Endothelial cell of umbilical vein (primary cell): ENCODE measurements at regions not wholly inside any gene's neighbourhood (a gene's known extent, or its start where the extent isn't known, plus 50 kb on each side); places are given as distances from the start of the nearest gene placed in this dataset.

Source experiments
- BruUV-seq: library from RNA; stranded (reverse); fragments of 400-500 nt; replicated peaks from 2 replicates; lab custom pipeline; 2021; lab: Mats Ljungman, UMichigan
- CTCF ChIA-PET: fragments of 300-600, 350-600 bp; sonication (Branson Sonifier 250); formaldehyde crosslinking; loops from one replicate; lab custom pipeline; 2021; ENCODE audit warnings: antibody characterized with exemption, inconsistent platforms; lab: Charles Lee
- POLR2A ChIA-PET: fragments of 300-600, 350-600 bp; sonication (Branson Sonifier 250); formaldehyde crosslinking; loops from one replicate; lab custom pipeline; 2021; ENCODE audit warnings: antibody characterized with exemption, inconsistent platforms; lab: Charles Lee
- DNase-seq: peaks from one replicate; pipeline ENCODE4 v3.0.0-alpha.2; 2011; ENCODE audit warnings: low read depth, low spot score
- FAIRE-seq: peaks from 2 replicates; lab custom pipeline; 2011; peaks lifted over from hg19 to GRCh38; lab: Jason Lieb, UNC
- H2AFZ ChIP-seq: 2 replicates; pipeline ENCODE4 v1.6.0; 2012; ENCODE audit warnings: low read depth, low read length, control low read depth, inconsistent platforms
- H3K27ac ChIP-seq: 2 replicates; pipeline ENCODE4 v1.5.1; 2011; ENCODE audit warnings: low read depth, mild to moderate bottlenecking, control low read depth, low read length, moderate library complexity; ENCODE audit not compliant: insufficient read depth
- H3K27me3 ChIP-seq, 2 experiments: 2 replicates each; pipeline versions ENCODE4 v1.6.0 to v1.6.1; 2011; ENCODE audit warnings: low read length in 2 of 2, mixed read lengths in 1 of 2; ENCODE audit not compliant: control insufficient read depth in 2 of 2, insufficient read depth in 2 of 2
- H3K36me3 ChIP-seq, 2 experiments: 2 replicates in 1 of 2; 3 replicates in 1 of 2; pipeline ENCODE4 v1.5.1; 2011; ENCODE audit warnings: low read length in 2 of 2, mild to moderate bottlenecking in 1 of 2, moderate library complexity in 1 of 2; ENCODE audit not compliant: control insufficient read depth in 2 of 2, insufficient read depth in 2 of 2; ENCODE audit errors: extremely low read depth in 1 of 2
- H3K4me1 ChIP-seq: 3 replicates; pipeline ENCODE4 v1.5.1; 2011; ENCODE audit warnings: mild to moderate bottlenecking, low read length; ENCODE audit not compliant: control insufficient read depth, insufficient read depth; ENCODE audit errors: extremely low read depth
- H3K4me2 ChIP-seq: 2 replicates; pipeline ENCODE4 v1.6.1; 2011; ENCODE audit warnings: low read length, control low read depth, mixed read lengths; ENCODE audit not compliant: insufficient read depth
- H3K4me3 ChIP-seq, 3 experiments: fragments of 200-600 bp in 1 of 3; sonication (generic), shearing (Covaris generic) in 1 of 3; replicated peaks in 1 of 3; 2 replicates each; pipeline ENCODE4 v1.5.1; 2011 to 2016; ENCODE audit warnings: control low read depth in 3 of 3, low read length in 3 of 3, mild to moderate bottlenecking in 2 of 3, inconsistent platforms in 1 of 3, low read depth in 1 of 3, moderate library complexity in 1 of 3; ENCODE audit not compliant: insufficient read depth in 1 of 3
- H3K79me2 ChIP-seq: 2 replicates; pipeline ENCODE4 v1.6.0; 2012; ENCODE audit warnings: low read length, inconsistent platforms; ENCODE audit not compliant: control insufficient read depth, insufficient read depth
- H3K9ac ChIP-seq: replicated peaks from 2 replicates; pipeline ENCODE3; 2011; ENCODE audit warnings: low read length, control low read depth; ENCODE audit not compliant: insufficient read depth; ENCODE audit errors: extremely low read depth
- H3K9me1 ChIP-seq: replicated peaks from 3 replicates; pipeline ENCODE4 v1.6.0; 2011; ENCODE audit warnings: mild to moderate bottlenecking, low read length; ENCODE audit not compliant: control insufficient read depth, insufficient read depth; ENCODE audit errors: extremely low read depth
- H3K9me3 ChIP-seq: replicated peaks from 2 replicates; pipeline ENCODE4 v1.5.1; 2012; ENCODE audit warnings: low read length, inconsistent platforms; ENCODE audit not compliant: control insufficient read depth, insufficient read depth
- H4K20me1 ChIP-seq: replicated peaks from 2 replicates; pipeline ENCODE3; 2011; ENCODE audit warnings: mild to moderate bottlenecking, low read length; ENCODE audit not compliant: control insufficient read depth, insufficient read depth; ENCODE audit errors: extremely low read depth
- EZH2 ChIP-seq: IDR thresholded peaks from 2 replicates; pipeline ENCODE4 v1.6.1; 2012; ENCODE audit warnings: borderline replicate concordance, low read depth, mild to moderate bottlenecking, moderate library complexity, low read length, inconsistent platforms; ENCODE audit not compliant: severe bottlenecking
- FOS ChIP-seq: IDR thresholded peaks from 2 replicates; pipeline ENCODE4 v1.6.1; 2011; ENCODE audit warnings: mild to moderate bottlenecking, low read length, moderate library complexity, borderline replicate concordance; ENCODE audit not compliant: insufficient read depth
- GATA2 ChIP-seq: IDR thresholded peaks from 2 replicates; pipeline ENCODE4 v1.7.0; 2011; ENCODE audit warnings: low read depth, mild to moderate bottlenecking, moderate library complexity, mixed read lengths, low read length; ENCODE audit not compliant: insufficient read length, insufficient read depth
- JUN ChIP-seq: IDR thresholded peaks from 2 replicates; pipeline ENCODE4 v1.6.1; 2011; ENCODE audit warnings: borderline replicate concordance, low read depth; ENCODE audit not compliant: insufficient read length, insufficient read depth
- MYC ChIP-seq: IDR thresholded peaks from one replicate; pipeline ENCODE4 v1.6.1; 2011; ENCODE audit warnings: mild to moderate bottlenecking, low read depth, low read length
- POLR2A ChIP-seq: IDR thresholded peaks from 2 replicates; pipeline ENCODE4 v1.6.1; 2012; ENCODE audit warnings: low read depth, mild to moderate bottlenecking, control low read depth, low read length
- POLR2AphosphoS5 ChIP-seq: IDR thresholded peaks from 2 replicates; pipeline ENCODE4 v1.6.1; 2012; ENCODE audit warnings: low read depth, mild to moderate bottlenecking, control low read depth, low read length, moderate library complexity; ENCODE audit not compliant: insufficient read depth
- dilution Hi-C: fragments of 300-500 bp; cut with MboI; formaldehyde crosslinking; loops from one replicate; pipeline ENCODE4 v1.15.0; 2019; ENCODE audit warnings: low sequenced_read_pairs; ENCODE audit not compliant: extremely low pct_ligation_motif_present
- intact Hi-C: fragments of 100-400 bp; cut with micrococcal nuclease; formaldehyde crosslinking; loops from one replicate; pipeline ENCODE4 v1.10.0; 2022
- TF ChIP-seq, protein P1 (sequence below): IDR thresholded peaks from 2 replicates; pipeline ENCODE4 v1.6.1; 2011; ENCODE audit not compliant: insufficient read depth, insufficient read length
- TF ChIP-seq, protein P2 (sequence below), 2 donors: IDR thresholded peaks; 1 replicate in 1 of 2; 2 replicates in 1 of 2; pipeline ENCODE4 v1.5.1; 2011; ENCODE audit warnings: low read length in 2 of 2, mild to moderate bottlenecking in 2 of 2, moderate library complexity in 2 of 2, control low read depth in 1 of 2, inconsistent platforms in 1 of 2, low read depth in 1 of 2; ENCODE audit not compliant: insufficient read depth in 1 of 2; ENCODE audit errors: extremely low read depth in 1 of 2

DNA sequence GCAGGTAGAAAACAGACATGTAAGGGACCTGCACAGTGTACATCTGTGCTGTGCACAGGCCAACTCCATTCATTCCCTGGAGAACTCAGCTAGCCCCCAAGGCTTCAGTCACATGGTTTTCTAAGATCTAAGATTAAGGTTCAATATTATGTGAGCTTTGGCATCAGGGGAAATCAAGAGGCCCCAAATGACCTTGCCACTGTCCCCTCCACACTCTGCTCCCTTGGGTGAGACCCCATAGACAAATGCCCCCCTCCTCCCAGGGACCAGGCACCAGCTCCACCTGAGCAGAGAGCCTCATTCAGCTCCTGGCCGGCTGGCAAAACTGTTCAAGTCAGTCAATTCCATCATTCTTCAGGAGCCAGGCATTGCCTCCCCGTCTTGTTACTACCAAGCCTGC, 93.6 kb upstream of the TMEM18 start:
- H3K4me3 ChIP-seq = no peak overlapping the region
- ChIA-PET CTCF (no interaction called here), POLR2A (no interaction called here)
- no peak overlapping the region for H3K4me2 ChIP-seq
- no peak for DNase-seq
- no peaks in the 10 kb centered on the region for H3K36me3 ChIP-seq
- H3K79me2 ChIP-seq = no peaks in the 10 kb centered on the region
- H3K27ac ChIP-seq = no peak overlapping the region
- H3K4me1 ChIP-seq = no peaks in the 10 kb centered on the region
- H3K9ac ChIP-seq = no peak overlapping the region
- FAIRE-seq = no peak
- H3K27me3 ChIP-seq = no peaks in the 10 kb centered on the region
- intact Hi-C loops (no loop called here), dilution Hi-C loops (no loop called here)
- no peak overlapping the region for H2AFZ ChIP-seq
- H4K20me1 ChIP-seq = no peaks in the 10 kb centered on the region
- BruUV-seq = no TSS peak
- no peaks in the 10 kb centered on the region for H3K9me1 ChIP-seq
- TF ChIP-seq, protein P1, sequence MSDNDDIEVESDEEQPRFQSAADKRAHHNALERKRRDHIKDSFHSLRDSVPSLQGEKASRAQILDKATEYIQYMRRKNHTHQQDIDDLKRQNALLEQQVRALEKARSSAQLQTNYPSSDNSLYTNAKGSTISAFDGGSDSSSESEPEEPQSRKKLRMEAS = no peak
- TF ChIP-seq POLR2AphosphoS5 (no peak), FOS (no peak), GATA2 (no peak), JUN (no peak), POLR2A (no peak), MYC (no peak), EZH2 (no peak)
- TF ChIP-seq, protein P2, sequence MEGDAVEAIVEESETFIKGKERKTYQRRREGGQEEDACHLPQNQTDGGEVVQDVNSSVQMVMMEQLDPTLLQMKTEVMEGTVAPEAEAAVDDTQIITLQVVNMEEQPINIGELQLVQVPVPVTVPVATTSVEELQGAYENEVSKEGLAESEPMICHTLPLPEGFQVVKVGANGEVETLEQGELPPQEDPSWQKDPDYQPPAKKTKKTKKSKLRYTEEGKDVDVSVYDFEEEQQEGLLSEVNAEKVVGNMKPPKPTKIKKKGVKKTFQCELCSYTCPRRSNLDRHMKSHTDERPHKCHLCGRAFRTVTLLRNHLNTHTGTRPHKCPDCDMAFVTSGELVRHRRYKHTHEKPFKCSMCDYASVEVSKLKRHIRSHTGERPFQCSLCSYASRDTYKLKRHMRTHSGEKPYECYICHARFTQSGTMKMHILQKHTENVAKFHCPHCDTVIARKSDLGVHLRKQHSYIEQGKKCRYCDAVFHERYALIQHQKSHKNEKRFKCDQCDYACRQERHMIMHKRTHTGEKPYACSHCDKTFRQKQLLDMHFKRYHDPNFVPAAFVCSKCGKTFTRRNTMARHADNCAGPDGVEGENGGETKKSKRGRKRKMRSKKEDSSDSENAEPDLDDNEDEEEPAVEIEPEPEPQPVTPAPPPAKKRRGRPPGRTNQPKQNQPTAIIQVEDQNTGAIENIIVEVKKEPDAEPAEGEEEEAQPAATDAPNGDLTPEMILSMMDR (IDR thresholded peaks at IDR 0.05; ENCODE audit: extremely low read depth in 1 of 2, insufficient read depth in 1 of 2, low read depth in 1 of 2, low read length in 2 of 2) = no peak
- H3K9me3 ChIP-seq = peaks cover 9% of the 10 kb centered on the region
